EL (cell line): ENCODE measurements at regions not wholly inside any gene's neighbourhood (a gene's known extent, or its start where the extent isn't known, plus 50 kb on each side); places are given as distances from the start of the nearest gene placed in this dataset.
A peak's percentile ranks its signal among the peaks of the same experiment; 100 is the strongest.

Experiments
- DNase-seq: peaks from one replicate; pipeline ENCODE4 v3.0.0-alpha.2; 2016

GRCh38 chr12:47558625-47559345 is 147.0 kb downstream of the RPAP3 start:
- no peak for DNase-seq

GRCh38 chr12:47557386-47557785 is 148.4 kb downstream of the RPAP3 start:
- no peak for DNase-seq

DNA sequence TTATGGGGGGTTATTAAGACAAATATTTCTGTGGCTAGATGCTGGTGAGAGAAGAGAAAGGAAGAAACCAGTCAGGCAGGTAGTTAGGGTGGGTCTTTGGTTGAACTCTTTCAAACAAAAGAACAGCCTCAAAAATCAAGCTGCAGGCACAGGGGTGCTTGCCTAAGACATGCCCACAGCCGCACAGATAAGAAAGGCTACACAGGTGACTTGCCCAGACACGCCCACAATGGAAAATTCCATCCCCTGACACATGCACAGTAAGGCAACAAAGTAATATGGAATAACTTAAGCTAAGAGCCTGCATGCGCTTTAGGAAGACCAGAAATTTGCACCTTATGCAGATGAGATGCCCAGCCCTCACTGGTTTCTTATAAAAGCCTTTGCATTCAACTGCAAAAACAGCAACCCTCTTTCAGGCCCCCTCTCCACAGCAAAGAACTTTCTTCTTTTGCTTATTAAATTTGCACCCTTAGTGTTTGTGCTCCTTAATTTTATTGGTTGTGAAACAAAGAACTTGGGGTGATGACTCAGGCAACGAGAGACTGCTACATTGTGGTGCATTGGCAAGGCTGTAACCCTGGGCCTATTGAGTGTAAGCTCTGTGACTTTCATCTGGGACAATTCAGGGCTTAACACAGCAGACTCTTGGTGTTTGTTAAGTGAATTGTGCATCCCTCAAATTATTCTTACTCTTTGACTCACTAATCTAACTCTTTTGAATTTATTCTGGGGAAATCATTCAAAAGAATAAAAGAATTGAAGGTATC is 149.4 kb downstream of the RPAP3 start:
- DNase-seq: no peak

GRCh38 chr12:47554046-47554653 is 151.7 kb downstream of the RPAP3 start:
- no peak for DNase-seq

GRCh38 chr12:47553266-47553665 is 152.6 kb downstream of the RPAP3 start:
- no peak for DNase-seq

- DNase-seq: peak; percentile 40
Observed at GRCh38 chr12:47551426-47551851, 154.4 kb downstream of the RPAP3 start.

GRCh38 chr12:47549258-47549657 is 156.6 kb downstream of the RPAP3 start:
- no peak for DNase-seq

DNA sequence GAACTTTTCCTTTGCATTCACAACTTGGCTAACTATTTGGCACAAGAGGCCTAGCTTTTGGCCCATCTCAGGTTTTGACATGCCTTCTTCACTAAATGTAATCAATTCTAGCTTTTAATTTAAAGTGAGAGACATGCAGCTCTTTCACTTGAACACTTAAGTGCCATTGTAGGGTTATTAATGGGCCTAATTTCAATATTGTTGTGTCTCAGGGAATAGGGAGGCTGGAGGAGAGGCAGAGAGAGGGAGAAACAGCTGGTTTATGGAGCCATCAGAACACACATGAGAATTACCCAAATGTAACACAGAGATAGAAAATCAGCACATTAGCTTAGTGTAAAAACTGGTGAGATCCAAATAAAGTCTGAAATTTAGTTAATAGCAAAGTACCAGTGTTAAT is 157.4 kb downstream of the RPAP3 start:
- DNase-seq: no peak

DNA sequence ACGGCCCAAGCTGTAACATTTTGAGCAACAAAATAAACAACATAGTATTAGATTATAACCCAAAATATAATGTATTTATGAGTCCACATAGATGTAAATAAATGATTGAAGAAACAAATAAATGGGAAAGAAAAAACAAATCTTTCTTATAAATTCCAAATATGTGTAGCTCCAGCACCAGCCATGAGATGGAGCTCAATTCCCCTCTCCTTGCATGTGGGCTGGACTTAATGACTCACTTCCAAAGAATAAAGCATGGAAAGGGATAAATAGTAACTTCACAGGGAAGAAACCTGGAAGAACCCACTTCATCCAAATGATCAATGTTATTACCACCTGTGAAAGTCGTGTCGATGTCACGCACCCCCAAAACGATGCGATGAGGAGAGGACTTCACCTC is 158.8 kb downstream of the RPAP3 start:
- DNase-seq: peak; percentile 55

- no peak for DNase-seq
Observed at GRCh38 chr12:47545938-47546609, 159.8 kb downstream of the RPAP3 start.

GRCh38 chr12:47534695-47535094 is 171.1 kb downstream of the RPAP3 start:
- DNase-seq: peak; percentile 14

DNA sequence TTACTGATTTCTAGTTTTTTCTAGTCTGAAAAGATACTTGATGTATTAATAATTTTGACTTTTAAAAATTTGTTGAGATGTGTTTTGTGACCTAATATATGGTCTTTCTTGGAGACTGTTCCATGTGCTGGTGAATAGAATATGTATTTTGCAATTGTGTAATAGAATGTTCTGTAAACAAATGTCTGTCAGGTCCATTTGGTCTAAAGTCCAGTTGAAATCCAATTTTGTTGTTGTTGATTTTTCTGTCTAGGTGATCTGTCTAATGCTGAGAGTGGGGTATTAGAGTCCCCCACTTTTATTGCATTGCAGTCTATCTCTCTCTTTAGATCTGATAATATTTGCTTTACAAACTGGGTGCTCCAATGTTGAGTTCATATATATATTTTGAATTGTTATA is 175.8 kb downstream of the RPAP3 start:
- no peak for DNase-seq

- peak; percentile 36 for DNase-seq
Observed at GRCh38 chr12:47527816-47528215, 178.0 kb downstream of the RPAP3 start.

DNA sequence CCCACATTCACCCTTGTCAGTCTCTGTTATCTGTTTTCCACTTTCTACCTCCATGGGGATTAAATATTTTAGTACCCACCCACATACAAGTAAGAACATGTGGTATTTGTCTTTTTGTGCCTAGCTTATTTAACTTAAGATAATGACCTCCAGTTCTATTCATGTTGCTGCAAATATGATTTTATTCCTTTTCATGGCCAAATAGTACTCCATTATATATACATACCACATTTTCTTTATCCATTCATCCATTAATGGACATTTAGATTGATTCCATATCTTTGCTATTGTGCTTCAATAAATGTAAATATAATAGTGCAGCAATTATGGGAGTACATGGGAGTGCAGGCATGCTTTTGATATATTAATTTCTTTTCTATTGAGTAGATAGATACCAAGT is 185.8 kb downstream of the RPAP3 start:
- DNase-seq: no peak

DNA sequence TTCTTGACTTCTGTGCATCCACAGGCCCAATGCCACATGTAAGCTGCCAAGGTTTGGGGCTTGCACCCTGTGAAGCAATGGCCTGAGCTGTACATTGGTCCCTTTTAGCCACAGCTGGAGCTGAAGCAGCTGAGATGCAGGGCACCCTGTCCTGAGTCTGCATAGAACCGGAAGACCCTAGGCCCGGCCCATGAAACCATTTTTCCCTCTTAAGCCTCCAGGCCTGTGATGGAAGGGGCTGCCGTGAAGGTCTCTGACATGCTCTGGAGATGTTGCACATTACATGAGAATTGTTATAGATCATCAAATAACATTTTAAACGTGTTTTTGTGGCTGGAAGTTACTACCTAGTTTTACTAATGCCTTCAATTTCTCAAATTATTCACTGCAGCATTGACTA is 188.7 kb downstream of the RPAP3 start:
- DNase-seq: no peak

- peak; percentile 89 for DNase-seq
Observed at GRCh38 chr12:47509398-47509851, 196.4 kb downstream of the RPAP3 start.

GRCh38 chr12:47507221-47507620 is 198.6 kb downstream of the RPAP3 start:
- DNase-seq: peak; percentile 53

DNA sequence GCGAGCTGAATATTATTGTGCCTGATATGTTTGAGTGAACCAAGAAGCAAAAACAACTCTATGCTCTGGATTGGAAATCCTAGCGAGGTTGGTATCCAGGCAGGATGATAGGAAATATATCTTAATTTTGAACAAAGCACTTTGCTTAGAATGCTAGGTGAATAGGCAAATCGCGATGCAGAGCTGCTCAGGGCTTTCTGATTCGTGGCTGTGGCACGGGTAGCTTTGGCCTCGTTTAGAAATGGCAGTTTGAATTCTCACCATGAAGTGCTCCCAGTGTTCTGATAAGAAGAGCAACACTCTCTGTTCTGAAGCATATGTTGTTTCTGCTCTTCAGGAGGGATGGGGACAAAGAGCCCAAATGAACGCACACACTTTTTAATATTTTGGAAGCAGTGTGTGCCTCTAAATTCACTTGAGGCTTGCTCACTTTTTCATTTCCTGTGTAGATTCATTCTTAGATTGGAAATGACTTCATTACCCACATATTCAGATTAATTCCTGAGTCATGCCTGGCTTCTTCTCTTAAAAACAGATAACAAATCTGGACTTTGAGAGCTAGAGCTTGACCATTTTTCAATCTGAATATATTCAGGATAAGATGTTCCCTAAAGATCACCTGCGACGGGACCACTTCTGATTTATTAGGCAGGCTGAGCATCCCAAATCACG is 200.9 kb downstream of the RPAP3 start:
- DNase-seq: peak; percentile 80

DNA sequence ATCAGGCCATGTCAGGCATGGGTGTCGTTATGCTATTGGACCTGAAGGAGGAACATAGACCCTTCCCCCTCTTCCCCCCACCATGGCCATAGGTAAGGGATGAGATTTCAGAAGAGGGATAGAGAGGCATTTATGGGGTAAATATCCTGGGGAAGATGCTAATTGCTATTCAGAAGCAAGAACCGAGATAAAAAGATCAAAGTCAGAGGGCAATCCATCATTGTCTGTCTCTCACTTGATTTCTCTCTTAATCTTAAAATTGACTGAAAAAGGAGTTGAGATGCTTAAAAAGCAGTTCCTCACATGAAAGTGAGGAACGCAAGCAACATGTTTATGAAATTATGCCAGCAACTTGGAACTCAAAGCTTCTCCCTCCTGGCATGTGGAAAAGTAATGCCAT is 212.0 kb downstream of the RPAP3 start:
- no peak for DNase-seq

DNA sequence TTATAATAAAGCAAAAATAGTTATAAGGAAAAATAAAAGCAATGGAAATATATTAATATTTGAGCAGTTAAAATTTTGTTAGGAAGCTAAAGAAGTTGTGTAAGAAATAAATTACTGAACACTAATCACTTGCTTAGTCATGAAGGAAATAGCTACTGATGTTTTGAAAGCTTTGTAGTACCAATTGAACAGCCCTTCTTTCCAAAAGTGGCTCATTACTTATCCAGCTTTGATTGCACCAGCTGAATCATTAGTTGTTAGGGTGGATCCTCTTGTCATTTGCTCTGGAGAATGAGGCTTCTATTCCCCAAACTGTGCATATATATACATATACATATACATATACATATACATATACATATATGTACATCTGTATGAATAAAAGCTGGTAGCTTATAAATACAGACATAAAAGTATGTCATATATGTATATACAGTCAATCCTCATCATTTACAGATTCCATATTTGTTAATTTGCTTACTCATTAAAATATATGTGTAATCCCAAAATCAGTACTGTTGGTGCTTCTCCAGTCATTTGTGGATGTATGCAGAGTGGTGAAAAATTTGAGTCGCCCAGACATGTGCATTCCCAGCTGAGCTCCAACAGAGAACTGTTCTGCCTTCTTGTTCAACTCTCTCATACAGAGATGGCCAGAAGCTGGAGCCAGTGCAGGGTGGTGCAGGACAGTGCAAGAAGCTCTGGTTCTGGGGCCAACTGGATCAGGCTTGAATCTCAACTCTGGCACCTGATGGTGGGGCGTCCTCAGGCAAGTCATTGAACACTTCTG is 214.1 kb downstream of the RPAP3 start:
- DNase-seq: no peak

DNA sequence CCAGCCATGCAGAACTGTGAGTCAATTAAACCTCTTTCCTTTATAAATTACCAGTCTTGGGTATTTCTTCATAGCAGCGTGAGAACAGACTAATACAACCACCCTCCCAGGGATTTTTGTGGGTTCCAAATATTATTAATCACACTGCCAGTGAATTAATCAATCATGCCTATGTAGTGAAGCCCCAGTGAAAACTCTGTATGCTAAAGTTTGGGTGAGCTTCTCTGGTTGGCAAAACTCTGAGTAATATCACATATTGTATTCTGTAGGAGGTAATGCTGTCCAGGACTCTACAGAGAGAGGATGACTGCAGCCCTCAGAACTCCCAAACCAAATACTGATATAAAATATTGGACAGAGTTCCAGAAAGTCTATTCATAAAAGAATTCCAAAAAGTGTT is 216.9 kb downstream of the RPAP3 start:
- DNase-seq: no peak

DNA sequence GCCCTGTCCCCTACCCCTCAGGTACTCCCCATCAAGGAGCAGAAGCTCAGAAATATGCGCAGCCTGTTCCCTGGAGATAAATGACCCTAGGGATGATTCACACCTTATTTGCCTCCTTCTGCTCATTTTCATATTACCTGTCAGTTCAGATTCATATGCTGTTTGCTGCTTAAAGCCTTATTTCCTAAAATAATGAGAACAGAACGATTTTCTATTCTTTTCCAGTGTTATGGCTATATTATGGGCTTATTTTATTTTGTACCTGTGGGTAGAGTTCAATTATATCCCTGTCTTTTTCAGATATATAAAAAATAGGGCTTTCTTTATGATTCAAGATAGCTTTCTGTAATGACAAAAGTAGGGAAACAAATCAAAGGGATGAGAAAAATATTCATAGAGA is 224.8 kb downstream of the RPAP3 start:
- no peak for DNase-seq
